Stimulated activated memory B cell treated with anti-CD40 and anti-IgM and Interleukin-4, amounts not matched to agents 10 μg/mL and 1 μg/mL and 100 μg/mL, for 72 hours (primary cell): ENCODE measurements at regions not wholly inside any gene's neighbourhood (a gene's known extent, or its start where the extent isn't known, plus 50 kb on each side); places are given as distances from the start of the nearest gene placed in this dataset.

ENCODE experiments used
- ATAC-seq: fragments of 150-1000 bp; cut with Tn5 transposase; 2 replicates; pipeline ENCODE4 v1.10.0; 2021
- H3K27ac Mint-ChIP-seq: one replicate; pipeline ENCODE4 v1.8.0; 2022; ENCODE audit warnings: mild to moderate bottlenecking, mixed read lengths
- H3K27me3 Mint-ChIP-seq: one replicate; pipeline ENCODE4 v1.8.0; 2022; ENCODE audit warnings: mixed read lengths
- H3K36me3 Mint-ChIP-seq: one replicate; pipeline ENCODE4 v1.8.0; 2022; ENCODE audit warnings: mixed read lengths
- H3K4me1 Mint-ChIP-seq: one replicate; pipeline ENCODE4 v1.8.0; 2022; ENCODE audit warnings: mixed read lengths
- H3K4me3 Mint-ChIP-seq: one replicate; pipeline ENCODE4 v1.8.0; 2022; ENCODE audit warnings: mild to moderate bottlenecking, moderate library complexity, mixed read lengths
- H3K9me3 Mint-ChIP-seq: one replicate; pipeline ENCODE4 v1.8.0; 2022; ENCODE audit warnings: mixed read lengths

DNA sequence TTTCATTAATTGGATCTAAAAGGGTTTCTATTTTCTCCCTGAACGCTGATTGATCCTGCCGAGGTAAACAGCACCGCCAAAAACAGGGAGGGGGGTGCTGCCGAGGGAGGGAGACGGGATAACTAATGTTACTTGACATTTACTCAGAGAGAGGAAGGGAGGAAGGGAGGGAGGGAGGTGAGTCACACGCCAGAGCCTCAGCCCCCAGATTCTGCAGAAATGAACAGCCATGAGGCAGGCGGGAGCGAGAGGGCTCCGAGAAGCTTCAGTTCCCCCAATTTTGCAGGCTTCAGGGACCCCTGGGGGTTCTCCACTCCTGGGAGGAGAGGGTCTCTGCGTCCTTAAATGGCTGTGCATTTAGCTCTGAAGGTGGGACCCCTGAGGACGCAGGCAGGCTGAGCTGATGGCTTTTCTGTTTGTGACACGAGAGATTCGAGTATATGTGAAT lies 59.1 kb upstream of the IER5L start:
- peaks cover 51% of the 10 kb centered on the region for H3K27me3 Mint-ChIP-seq
- peaks cover 12% of the 10 kb centered on the region for H3K9me3 Mint-ChIP-seq
- H3K4me3 Mint-ChIP-seq: peak overlapping the region; percentile 32
- peaks cover 32% of the 10 kb centered on the region for H3K4me1 Mint-ChIP-seq
- H3K36me3 Mint-ChIP-seq: peaks cover 8% of the 10 kb centered on the region
- peak overlapping the region; percentile 40 for H3K27ac Mint-ChIP-seq
- ATAC-seq: peak; percentile 75

DNA sequence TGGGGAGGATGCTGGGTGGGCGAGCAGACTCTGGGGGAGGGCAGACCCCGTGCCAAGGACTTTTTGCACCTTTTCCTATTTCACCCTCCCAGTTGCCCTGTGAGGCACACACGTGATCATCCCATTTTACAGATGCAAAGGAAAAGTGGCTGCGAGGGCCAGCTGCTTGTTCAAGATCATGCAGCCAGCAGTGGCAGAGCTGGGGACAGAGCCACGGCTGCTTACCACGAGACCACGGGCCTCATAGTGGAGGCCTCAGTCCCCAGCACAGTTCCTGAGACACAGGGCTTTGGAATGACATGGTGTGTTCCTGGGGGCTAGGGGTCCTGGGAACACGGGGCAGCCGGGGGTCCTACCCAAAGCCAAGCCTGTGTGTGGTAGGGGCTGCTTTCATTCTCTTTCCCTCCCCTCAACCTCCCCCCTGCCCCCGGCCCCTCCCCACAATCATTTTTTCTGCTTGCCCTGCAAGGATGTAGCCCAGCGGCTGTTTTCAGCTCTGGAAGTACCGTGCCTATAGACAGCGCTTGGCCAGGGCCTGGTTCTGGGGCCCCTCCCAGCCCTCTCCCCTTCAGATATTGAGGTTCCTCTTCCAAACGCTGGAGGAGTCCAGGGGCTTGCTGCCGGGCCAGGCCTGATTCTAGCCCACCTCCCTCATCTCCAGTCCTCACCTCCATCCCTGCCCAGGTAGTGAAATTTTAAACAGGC lies 58.5 kb upstream of the IER5L start:
- peaks cover 12% of the 10 kb centered on the region for H3K9me3 Mint-ChIP-seq
- peaks cover 32% of the 10 kb centered on the region for H3K4me1 Mint-ChIP-seq
- no peak for ATAC-seq
- H3K4me3 Mint-ChIP-seq: no peak overlapping the region
- H3K27me3 Mint-ChIP-seq: peaks cover 51% of the 10 kb centered on the region
- peak overlapping the region; percentile 40 for H3K27ac Mint-ChIP-seq
- peaks cover 8% of the 10 kb centered on the region for H3K36me3 Mint-ChIP-seq

DNA sequence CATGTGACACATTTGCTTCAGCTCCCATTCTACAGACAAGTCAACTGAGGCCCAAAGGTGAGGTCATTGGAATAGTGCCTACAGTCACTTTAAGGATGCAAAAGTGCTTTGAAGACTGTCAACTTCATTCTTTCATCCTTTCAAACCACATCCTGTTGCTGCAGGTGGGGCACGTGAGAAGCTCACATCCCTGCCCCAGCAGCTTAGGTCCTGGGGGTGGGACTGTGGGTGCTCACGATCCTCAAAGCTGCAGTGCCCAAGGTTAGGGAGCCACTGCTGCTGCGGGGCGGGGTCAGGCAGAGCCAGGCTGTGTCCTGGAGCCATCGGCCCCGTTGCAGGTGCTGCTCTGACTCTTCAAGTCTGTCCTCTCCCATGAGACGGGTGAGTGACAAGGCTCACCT lies 57.9 kb upstream of the IER5L start:
- H3K27ac Mint-ChIP-seq: no peak overlapping the region
- H3K9me3 Mint-ChIP-seq: peaks cover 12% of the 10 kb centered on the region
- no peak overlapping the region for H3K4me3 Mint-ChIP-seq
- peaks cover 32% of the 10 kb centered on the region for H3K4me1 Mint-ChIP-seq
- ATAC-seq: peak; percentile 31
- peaks cover 49% of the 10 kb centered on the region for H3K27me3 Mint-ChIP-seq
- peaks cover 8% of the 10 kb centered on the region for H3K36me3 Mint-ChIP-seq

DNA sequence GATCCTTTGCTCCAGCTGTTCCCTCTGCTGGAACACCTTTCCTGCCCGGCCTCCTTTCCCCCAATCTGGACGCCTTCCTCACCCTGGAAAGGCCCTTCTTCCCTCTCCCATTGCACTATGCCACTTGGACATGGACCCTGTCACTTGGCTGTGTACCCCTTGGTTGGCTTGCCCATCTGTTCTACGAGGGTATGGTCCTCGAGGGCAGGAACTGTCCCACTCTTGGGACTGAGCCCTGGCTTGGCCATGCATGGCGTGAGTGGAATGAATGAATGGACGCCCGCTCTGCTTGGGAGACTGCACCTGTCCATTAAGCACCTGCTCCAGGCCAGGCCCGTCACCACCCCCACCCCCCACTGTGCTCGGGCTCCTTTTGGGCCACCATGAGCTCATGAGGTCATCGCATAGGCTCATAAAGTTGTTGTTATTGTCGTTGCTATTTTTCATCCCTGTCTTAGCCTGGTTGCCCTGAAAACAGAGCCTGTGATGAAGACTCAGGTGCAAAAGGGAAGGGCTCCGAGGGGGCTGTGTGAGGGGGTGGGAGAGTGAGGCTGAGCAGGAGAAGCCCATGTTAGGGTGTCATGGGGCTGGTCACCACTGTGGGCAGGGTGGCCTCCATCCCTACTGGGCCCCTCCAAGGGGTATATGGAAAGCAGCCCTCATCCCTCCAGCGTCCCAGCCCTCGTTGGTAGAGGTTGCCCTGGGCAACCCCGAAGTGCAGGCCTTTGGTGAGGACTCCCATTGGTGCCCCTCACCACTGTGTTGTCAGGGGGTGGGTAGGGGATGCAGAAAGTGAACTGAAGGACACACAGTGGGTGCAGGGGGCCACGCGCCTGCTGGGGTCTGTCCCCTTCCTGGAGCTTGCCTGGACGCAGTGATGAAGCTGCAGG lies 57.2 kb upstream of the IER5L start:
- H3K36me3 Mint-ChIP-seq: peaks cover 8% of the 10 kb centered on the region
- H3K9me3 Mint-ChIP-seq: peaks cover 12% of the 10 kb centered on the region
- peaks cover 34% of the 10 kb centered on the region for H3K4me1 Mint-ChIP-seq
- no peak for ATAC-seq
- peaks cover 49% of the 10 kb centered on the region for H3K27me3 Mint-ChIP-seq
- no peak overlapping the region for H3K27ac Mint-ChIP-seq
- no peak overlapping the region for H3K4me3 Mint-ChIP-seq

DNA sequence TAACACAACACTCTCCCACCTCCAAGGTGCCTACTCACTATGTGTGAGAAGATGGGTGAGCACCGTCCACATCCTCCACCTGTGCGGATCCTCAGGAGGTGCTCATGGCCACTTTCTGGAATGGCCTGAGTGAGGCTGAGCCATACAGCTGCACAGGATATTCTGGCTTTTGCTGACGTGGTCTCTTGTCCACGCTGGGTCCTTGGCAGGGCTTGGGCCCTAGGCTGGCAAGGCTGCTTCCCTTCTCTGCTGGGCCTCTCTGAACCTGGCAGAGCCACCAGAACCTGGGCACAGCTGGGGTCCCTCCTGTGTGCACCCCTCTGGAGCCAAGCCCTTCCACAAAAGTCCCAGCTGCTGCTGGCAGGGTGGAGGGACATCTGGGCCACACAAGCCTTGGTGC lies 56.4 kb upstream of the IER5L start:
- Mint-ChIP-seq H3K27me3 (peaks cover 57% of the 10 kb centered on the region), H3K36me3 (peaks cover 8% of the 10 kb centered on the region), H3K4me3 (no peak overlapping the region), H3K4me1 (peaks cover 42% of the 10 kb centered on the region), H3K27ac (no peak overlapping the region), H3K9me3 (peaks cover 12% of the 10 kb centered on the region)
- no peak for ATAC-seq

DNA sequence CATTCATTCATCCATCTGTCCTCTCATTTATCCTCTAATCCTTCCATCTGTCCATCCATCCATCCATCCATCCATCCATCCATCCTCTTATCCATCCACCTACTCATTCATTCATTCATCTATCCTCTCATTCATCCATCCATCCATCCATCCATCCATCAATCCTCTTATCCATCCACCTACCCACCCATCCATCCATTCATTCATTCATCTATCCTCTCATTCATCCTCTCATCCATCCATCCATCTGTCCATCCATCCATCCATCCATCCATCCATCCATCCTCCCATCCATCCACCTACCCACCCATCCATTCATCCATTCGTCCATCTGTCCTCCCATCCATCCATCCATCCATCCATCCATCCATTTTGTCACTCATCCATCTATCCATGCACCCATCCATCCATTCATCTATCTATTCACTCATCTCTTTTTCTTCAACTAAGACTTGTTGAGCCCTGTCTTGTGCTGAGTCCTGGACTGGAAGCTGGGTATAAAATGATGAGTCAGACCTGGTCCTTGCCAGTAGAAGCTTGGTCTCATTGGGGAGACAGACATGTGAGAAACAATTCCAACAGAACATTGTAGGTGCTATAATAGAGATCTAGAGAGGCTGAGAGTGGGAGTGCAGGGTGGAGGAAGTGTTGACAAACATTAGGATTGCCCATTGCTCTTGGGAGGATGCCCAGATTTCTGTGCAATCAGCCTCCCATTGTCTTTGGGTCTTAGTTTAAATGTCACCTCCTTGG lies 55.0 kb upstream of the IER5L start:
- H3K27ac Mint-ChIP-seq: no peak overlapping the region
- no peak overlapping the region for H3K4me3 Mint-ChIP-seq

DNA sequence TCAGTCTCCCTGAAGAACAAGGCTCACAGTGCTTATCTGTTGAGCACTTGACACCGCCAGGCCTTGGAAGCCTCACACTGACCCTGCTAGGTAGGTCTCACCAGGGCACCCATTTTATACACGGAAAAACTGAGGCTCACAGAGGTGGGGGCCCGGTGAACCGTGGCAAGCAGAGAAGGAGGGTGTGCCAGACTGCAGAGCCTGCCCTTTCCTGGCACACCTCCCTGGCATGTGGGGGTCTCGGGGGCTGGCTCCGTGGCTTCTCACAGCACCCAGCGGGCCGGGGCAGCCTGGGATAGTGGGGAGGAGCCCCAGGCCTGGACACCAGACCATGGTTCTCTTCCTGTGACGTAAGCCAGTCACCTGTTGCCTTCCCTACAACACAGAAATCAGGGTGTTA lies 53.7 kb upstream of the IER5L start:
- Mint-ChIP-seq H3K9me3 (peaks cover 12% of the 10 kb centered on the region), H3K27ac (no peak overlapping the region), H3K27me3 (peaks cover 74% of the 10 kb centered on the region), H3K4me3 (no peak overlapping the region), H3K36me3 (peaks cover 8% of the 10 kb centered on the region), H3K4me1 (peaks cover 30% of the 10 kb centered on the region)
- no peak for ATAC-seq

More for the DNA sequence above, 55.0 kb upstream of the IER5L start:
- no peak for ATAC-seq
- Mint-ChIP-seq H3K27me3 (peaks cover 65% of the 10 kb centered on the region), H3K9me3 (peaks cover 12% of the 10 kb centered on the region), H3K4me1 (peaks cover 43% of the 10 kb centered on the region), H3K36me3 (peaks cover 8% of the 10 kb centered on the region)

DNA sequence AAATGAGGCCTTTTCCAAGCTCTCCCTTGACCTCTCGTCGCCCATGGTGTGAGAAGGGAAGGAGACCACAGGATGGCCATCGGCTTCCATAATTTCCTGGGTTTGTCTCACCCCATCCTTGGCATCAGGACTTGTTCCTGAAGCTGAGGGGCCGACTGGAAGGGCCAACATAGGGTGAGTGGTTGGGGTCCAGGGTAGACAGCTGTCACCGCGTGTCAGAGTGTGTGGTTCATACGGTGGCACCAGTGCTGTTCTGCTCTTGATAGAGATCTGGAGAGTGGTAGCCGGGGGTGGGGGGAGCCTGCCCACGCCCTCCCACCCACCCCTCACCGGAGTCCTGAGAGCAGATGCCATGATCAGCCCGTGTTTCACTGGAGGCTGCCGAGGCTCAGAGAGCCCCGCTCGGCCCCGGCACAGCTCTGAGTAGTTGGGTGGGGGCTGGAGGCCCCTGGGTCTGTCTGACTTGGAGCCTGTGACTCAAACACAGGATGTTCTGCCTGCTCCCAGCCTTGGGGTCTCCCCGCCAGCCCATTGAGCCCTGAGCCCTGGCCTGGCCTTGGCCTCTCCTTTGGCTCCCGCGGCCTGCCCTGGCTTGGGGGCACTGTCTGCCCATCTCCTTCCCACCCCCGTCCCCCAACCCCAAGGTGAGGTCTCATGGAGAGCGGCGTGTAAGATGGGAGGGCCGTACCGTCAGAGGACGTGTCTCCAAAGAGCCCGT lies 53.1 kb upstream of the IER5L start:
- no peak overlapping the region for H3K27ac Mint-ChIP-seq
- peaks cover 26% of the 10 kb centered on the region for H3K4me1 Mint-ChIP-seq
- H3K9me3 Mint-ChIP-seq: peaks cover 12% of the 10 kb centered on the region
- H3K4me3 Mint-ChIP-seq: no peak overlapping the region
- ATAC-seq: no peak
- H3K36me3 Mint-ChIP-seq: peaks cover 8% of the 10 kb centered on the region
- peaks cover 78% of the 10 kb centered on the region for H3K27me3 Mint-ChIP-seq

DNA sequence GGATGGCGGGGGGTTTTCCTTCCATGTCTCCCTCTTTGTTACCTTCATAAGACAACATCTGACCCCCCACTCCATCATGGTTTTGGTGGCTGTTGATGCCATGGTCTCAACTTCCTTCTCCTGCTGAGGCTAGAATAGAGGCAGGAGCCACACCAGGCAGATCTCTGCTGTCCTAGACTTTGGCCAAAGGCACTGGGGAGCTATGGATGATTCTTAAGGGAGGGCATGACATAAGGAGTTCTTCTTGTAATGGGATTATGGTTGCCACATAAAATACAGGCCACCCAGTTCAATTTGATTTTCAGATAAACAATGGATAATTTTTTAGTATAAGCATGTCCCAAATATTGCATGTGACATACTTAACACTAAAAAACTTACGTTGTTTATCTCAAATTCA lies 52.2 kb upstream of the IER5L start:
- Mint-ChIP-seq H3K36me3 (peaks cover 8% of the 10 kb centered on the region), H3K4me3 (no peak overlapping the region), H3K9me3 (peaks cover 12% of the 10 kb centered on the region), H3K27me3 (peaks cover 82% of the 10 kb centered on the region), H3K27ac (no peak overlapping the region), H3K4me1 (peaks cover 22% of the 10 kb centered on the region)
- ATAC-seq: no peak
